ENCODE measurements at regions not wholly inside any gene's neighbourhood (a gene's known extent, or its start where the extent isn't known, plus 50 kb on each side); places are given as distances from the start of the nearest gene placed in this dataset.

GRCh38 chr13:85535316-85536084 is 263.7 kb downstream of the SLITRK6 start:
- Mint-ChIP-seq H3K9me3 (no peaks in the 10 kb centered on the region), H3K27me3 (ENCODE audit: insufficient read depth, low read depth, poor library complexity) (no peaks in the 10 kb centered on the region), H3K36me3 (ENCODE audit: low read depth) (no peaks in the 10 kb centered on the region), H3K27ac (no peak overlapping the region), H3K4me1 (peaks cover 3% of the 10 kb centered on the region; the same call in 2 of the 3 replicates), H3K4me3 (no peak overlapping the region)
- H3K4me1 ChIP-seq (ENCODE audit: insufficient read depth), result no peaks in the 10 kb centered on the region
- no peak overlapping the region for H3K4me2 ChIP-seq
- no peaks in the 10 kb centered on the region for H4K20me1 ChIP-seq (replicated peaks; ENCODE audit: insufficient read depth)
- H3K9me2 ChIP-seq (ENCODE audit: insufficient read depth), result no peaks in the 10 kb centered on the region
- H3K79me2 ChIP-seq (replicated peaks; ENCODE audit: insufficient read depth), result no peaks in the 10 kb centered on the region
- DNase-seq (ENCODE audit: low spot score) (no peak), ATAC-seq (no peak)
- H3K27me3 ChIP-seq (ENCODE audit: insufficient read depth), result no peaks in the 10 kb centered on the region
- H3K4me3 ChIP-seq, result no peak overlapping the region
- no peak overlapping the region for H3K27ac ChIP-seq (ENCODE audit: low read depth)
- no peak overlapping the region for H2AFZ ChIP-seq
- H3F3A ChIP-seq (replicated peaks; ENCODE audit: low read depth), result no peaks in the 10 kb centered on the region
- H3K36me3 ChIP-seq (ENCODE audit: insufficient read depth), result no peaks in the 10 kb centered on the region
- no peak for TF ChIP-seq POLR2AphosphoS5 (IDR thresholded peaks at IDR 0.05; ENCODE audit: low read depth)
- no peak for TF ChIP-seq EZH2phosphoT487 (IDR thresholded peaks at IDR 0.05; ENCODE audit: unreplicated experiment)
- no peak for TF ChIP-seq EZH2 (IDR thresholded peaks at IDR 0.05; ENCODE audit: low read depth, unreplicated experiment)
- no peak for TF ChIP-seq ZNF331 (CRISPR knock-in tag; IDR thresholded peaks at IDR 0.05; ENCODE audit: low read depth)
- no peak for TF ChIP-seq STAT1 (IDR thresholded peaks at IDR 0.05; ENCODE audit: unreplicated experiment)
- no peak for TF ChIP-seq ZNF114 (CRISPR knock-in tag; IDR thresholded peaks at IDR 0.05)
- no peak for TF ChIP-seq CTCF (conservative IDR thresholded peaks at IDR 0.05; ENCODE audit: low read depth in 2 of 2)
- TF ChIP-seq NANOG (IDR thresholded peaks at IDR 0.05; ENCODE audit: borderline replicate concordance), result no peak
- no peak for TF ChIP-seq REST (IDR thresholded peaks at IDR 0.05; ENCODE audit: unreplicated experiment)
- TF ChIP-seq CREB1 (CRISPR knock-in tag; IDR thresholded peaks at IDR 0.05; ENCODE audit: low read depth), result no peak
- TF ChIP-seq ETS1 (IDR thresholded peaks at IDR 0.05), result no peak
- no peak for TF ChIP-seq JUNB (IDR thresholded peaks at IDR 0.05; ENCODE audit: unreplicated experiment)
- TF ChIP-seq ZNF462 (CRISPR knock-in tag; IDR thresholded peaks at IDR 0.05), result no peak
